ENCODE measurements at regions not wholly inside any gene's neighbourhood (a gene's known extent, or its start where the extent isn't known, plus 50 kb on each side); places are given as distances from the start of the nearest gene placed in this dataset.

DNA sequence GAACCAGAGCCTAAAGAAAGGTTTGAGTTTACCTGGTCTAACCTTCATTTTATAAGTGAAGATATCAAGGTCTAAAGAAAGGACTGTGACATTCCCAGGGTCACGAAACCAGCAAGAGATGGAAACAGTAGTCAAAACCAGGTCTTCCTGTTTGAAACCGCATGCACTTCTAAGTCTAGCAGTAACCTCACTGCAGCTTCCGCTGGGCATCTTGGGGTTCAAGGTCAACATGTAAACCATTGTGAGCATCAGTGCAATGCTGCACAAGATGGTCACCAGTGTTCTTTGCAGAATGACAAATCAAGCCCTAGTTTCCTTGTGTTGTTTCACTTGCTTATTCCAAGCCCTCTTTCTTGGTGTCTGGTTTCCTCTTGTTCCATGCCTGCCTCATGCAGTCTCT, 292.9 kb upstream of the MEX3C start:
- Histone ChIP-seq H3K36me3 (ENCODE audit: control insufficient read depth in 4 of 4, insufficient read depth in 4 of 4, low read length in 4 of 4) (no peaks in the 10 kb centered on the region), H3K9ac (ENCODE audit: insufficient read depth in 1 of 2, low read length in 2 of 2) (no peak overlapping the region), H3K9me3 (ENCODE audit: control insufficient read depth in 4 of 4, insufficient read depth in 3 of 4, low read length in 3 of 4) (no peaks in the 10 kb centered on the region), H3K4me3 (no peak overlapping the region), H3K27ac (ENCODE audit: low read depth in 1 of 2, low read length in 1 of 2) (no peak overlapping the region), H3K27me3 (ENCODE audit: control insufficient read depth in 3 of 3, insufficient read depth in 3 of 3, low read length in 2 of 3) (no peaks in the 10 kb centered on the region), H3K4me1 (ENCODE audit: control insufficient read depth in 5 of 5, insufficient read depth in 5 of 5, low read length in 5 of 5) (no peaks in the 10 kb centered on the region)
- TF ChIP-seq CTCF (IDR thresholded peaks at IDR 0.05; ENCODE audit: control extremely low read depth, extremely low read depth) = no peak
- ATAC-seq (ENCODE audit: insufficient read depth, low FRiP score) (no peak), DNase-seq (no peak)
- WGBS, 2 donors = 86% methylated on average over 3 of the region's 3 CpGs

DNA sequence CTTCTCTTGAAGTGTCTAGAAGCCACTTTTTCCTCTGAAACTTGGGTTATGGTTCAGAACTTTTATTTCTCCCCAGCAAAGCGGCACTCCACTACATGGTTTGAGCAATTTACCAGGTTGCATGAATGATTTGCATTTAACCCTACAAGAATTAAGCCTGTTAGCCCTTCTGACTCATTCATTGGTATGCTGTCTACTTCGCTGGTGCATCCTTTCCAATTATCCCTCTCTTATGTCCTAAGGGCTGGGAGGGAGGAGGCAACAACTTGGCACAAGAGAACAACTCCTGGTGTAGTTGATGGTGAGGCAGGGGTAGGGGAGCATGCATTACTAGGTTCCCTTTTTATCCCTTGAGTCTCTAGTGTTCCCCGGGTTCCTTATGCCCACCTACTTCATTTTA, 293.4 kb upstream of the MEX3C start:
- DNase-seq (no peak), ATAC-seq (ENCODE audit: insufficient read depth, low FRiP score) (no peak)
- no peaks in the 10 kb centered on the region for H3K9me3 ChIP-seq (ENCODE audit: control insufficient read depth in 4 of 4, insufficient read depth in 3 of 4, low read length in 3 of 4)
- H3K36me3 ChIP-seq (ENCODE audit: control insufficient read depth in 4 of 4, insufficient read depth in 4 of 4, low read length in 4 of 4) = no peaks in the 10 kb centered on the region
- H3K4me1 ChIP-seq (ENCODE audit: control insufficient read depth in 5 of 5, insufficient read depth in 5 of 5, low read length in 5 of 5) = no peaks in the 10 kb centered on the region
- no peak overlapping the region for H3K4me3 ChIP-seq
- H3K27ac ChIP-seq (ENCODE audit: low read depth in 1 of 2, low read length in 1 of 2) = no peak overlapping the region
- TF ChIP-seq CTCF (IDR thresholded peaks at IDR 0.05; ENCODE audit: control extremely low read depth, extremely low read depth) = no peak
- no peaks in the 10 kb centered on the region for H3K27me3 ChIP-seq (ENCODE audit: control insufficient read depth in 3 of 3, insufficient read depth in 3 of 3, low read length in 2 of 3)
- H3K9ac ChIP-seq (ENCODE audit: insufficient read depth in 1 of 2, low read length in 2 of 2) = no peak overlapping the region
- WGBS, 2 donors = 86 to 94% methylated on average over 3 of the region's 3 CpGs

DNA sequence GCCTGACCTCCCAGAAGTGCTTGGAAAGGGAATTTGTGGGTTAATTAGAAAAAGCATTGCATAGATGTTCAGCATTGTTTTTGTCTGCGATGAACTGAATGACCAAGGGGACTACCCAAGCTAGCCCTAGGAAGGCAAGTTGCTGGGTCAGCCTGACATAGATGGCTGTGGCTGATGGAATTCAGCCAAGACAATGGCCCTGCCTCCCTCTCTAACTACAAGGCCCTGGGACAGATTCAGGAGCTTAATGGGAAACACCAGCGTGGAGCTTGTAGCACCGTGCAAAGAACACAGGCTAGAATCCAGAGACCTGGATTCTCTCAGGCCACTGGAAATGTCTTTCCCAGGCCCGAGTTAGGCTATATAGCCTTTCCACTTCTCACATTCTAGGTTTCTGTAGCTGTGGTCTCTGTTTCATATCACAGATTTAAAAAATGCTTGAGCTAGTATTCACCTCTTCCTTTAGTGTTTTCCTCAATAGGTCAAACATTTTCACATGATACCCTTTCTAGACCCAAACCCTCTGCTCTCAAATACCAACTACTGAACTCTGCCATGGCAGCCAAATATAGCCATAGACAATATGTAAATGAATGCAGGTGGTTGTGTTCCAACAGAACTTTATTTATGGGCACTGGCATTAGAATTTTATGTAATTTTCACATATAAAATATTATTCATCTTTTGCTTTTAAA, 294.3 kb upstream of the MEX3C start:
- no peak for DNase-seq
- TF ChIP-seq CTCF (IDR thresholded peaks at IDR 0.05; ENCODE audit: control extremely low read depth, extremely low read depth) = no peak
- WGBS, 2 donors = 88% methylated on average over 4 of the region's 4 CpGs
- Histone ChIP-seq H3K9me3 (ENCODE audit: control insufficient read depth in 4 of 4, insufficient read depth in 3 of 4, low read length in 3 of 4) (no peaks in the 10 kb centered on the region), H3K27ac (ENCODE audit: low read depth in 1 of 2, low read length in 1 of 2) (no peak overlapping the region), H3K27me3 (ENCODE audit: control insufficient read depth in 3 of 3, insufficient read depth in 3 of 3, low read length in 2 of 3) (no peaks in the 10 kb centered on the region), H3K4me1 (ENCODE audit: control insufficient read depth in 5 of 5, insufficient read depth in 5 of 5, low read length in 5 of 5) (no peaks in the 10 kb centered on the region), H3K36me3 (ENCODE audit: control insufficient read depth in 4 of 4, insufficient read depth in 4 of 4, low read length in 4 of 4) (no peaks in the 10 kb centered on the region), H3K4me3 (no peak overlapping the region), H3K9ac (ENCODE audit: insufficient read depth in 1 of 2, low read length in 2 of 2) (no peak overlapping the region)
- ATAC-seq (ENCODE audit: insufficient read depth, low FRiP score) = no peak

Data from lung (tissue), 11 donors.